GM18499 (cell line): ENCODE measurements at regions not wholly inside any gene's neighbourhood (a gene's known extent, or its start where the extent isn't known, plus 50 kb on each side); places are given as distances from the start of the nearest gene placed in this dataset.

ENCODE experiments used
- ATAC-seq: cut with Tn5 transposase; IDR thresholded peaks from one replicate; pipeline ENCODE4 v1.9.1; 2021; ENCODE audit warnings: moderate number of reproducible peaks; ENCODE audit not compliant: insufficient read depth, unreplicated experiment

DNA sequence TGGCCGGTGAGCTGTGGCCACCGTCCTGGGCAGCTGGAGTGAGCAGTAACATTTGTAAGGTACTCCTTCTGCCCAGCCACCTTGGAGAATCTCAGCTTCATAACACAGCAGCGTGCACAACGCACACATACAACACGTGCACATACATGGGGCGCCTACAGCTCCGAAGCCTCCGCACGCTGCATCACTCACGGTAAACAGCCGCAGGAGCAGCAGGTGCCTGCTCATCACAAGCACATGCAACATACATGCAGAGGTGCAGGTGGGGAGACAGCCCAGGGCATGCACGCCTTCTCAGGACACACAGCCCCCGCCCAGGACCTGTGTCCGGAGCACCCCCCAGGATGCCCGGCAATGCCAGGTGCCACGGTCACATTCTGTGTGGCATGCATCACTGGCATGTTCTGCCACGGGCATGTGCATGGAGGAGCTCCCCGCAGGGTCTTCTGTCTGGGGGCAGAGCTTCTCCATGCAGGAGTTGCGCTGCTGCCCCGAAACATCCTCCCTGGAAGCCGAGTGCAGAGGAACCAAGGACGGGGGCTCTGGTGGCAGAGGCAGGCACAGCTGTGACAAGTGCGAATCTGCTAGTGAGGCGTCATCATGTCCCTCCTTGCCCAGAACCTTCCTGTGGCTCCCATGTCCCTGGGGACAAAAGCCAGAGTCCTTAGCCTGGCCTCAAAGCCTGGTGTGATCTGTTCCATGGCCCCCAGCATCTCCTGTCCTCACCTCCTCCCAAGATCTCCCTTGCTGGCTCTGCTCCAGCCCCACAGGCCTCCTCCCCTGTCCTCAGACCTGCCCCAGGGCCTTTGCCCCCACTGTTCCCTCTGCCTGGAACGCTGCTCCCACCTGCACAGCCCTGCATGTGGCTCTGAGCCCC lies 184.0 kb upstream of the GSE1 start:
- ATAC-seq: no peak

DNA sequence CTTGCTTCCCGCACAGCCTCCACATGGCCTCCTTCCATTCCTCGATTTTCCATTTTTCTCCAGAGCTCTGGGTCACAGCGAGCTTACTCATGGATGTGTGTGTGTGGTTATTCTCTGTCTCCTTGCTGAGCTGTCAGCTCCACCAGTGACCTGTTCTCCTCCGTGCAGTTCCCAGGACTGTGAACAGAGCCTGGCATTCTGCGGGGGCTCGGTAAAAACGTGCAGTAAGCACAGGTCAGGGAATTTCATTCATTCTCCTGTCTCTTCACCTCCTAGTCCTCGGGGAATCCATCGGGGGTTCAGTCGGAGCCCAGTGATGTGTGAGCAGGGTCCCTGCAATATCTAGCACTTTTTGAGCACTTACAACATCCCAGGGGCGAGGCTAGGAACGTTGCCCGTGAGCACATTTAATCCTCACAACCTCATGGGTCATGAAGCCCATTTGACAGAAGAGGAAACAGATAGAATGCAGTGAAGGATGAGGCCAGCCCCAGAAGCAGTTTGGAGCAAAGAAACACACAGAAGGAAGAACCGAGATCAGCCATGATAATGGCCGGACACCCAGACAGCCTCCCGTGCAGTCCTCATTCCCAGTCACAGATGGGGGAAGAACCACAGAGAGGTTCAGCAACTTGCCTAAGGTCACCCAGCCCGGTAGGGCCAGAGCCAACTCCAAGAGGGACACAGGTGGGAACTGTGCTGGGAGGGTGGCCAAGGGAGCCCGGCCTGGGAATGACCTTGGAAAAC lies 183.2 kb upstream of the GSE1 start:
- ATAC-seq: no peak

DNA sequence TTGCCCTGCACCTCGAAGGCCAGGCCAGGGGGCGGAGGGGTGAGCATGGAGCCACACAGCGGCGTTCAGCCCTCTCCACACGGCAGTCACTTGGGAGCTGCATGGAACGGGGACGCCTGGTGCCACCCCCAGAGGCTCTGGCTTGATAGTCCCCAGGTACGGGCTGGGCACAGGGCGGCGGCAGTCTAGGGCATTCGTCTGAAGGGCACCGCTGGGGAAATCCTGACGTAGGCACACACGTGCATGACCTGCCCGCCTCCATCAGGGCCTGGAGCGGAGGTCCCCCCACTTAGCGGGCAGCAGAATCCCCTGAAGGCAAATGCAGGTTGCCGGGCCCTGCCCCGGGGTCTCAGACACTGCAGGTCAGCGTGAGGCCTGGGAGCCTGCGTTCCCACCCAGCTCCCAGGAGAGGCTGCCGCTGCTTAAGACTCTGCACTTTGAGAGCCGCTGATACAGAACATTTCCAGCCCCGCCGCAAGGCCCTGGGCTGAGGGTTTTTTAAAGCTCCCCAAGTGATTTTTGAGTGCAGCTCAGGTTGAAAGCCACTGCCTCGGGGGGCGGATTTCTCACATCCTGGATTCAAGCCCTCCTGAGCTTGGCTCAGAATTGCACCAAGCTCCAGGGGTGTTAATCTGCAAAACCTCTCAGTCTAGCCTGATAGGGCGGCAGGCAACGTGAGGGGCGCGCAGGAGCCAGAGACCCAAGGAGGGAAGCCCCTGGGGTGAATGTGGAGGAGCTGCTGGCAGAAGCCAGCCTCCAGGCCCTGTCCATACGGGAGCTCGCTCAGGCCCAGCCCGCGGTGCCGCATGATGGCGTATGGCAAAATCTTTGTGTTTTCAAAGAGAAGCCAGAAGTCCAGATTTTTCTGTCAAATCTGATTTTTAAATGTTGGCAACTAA lies 182.3 kb upstream of the GSE1 start:
- no peak for ATAC-seq

DNA sequence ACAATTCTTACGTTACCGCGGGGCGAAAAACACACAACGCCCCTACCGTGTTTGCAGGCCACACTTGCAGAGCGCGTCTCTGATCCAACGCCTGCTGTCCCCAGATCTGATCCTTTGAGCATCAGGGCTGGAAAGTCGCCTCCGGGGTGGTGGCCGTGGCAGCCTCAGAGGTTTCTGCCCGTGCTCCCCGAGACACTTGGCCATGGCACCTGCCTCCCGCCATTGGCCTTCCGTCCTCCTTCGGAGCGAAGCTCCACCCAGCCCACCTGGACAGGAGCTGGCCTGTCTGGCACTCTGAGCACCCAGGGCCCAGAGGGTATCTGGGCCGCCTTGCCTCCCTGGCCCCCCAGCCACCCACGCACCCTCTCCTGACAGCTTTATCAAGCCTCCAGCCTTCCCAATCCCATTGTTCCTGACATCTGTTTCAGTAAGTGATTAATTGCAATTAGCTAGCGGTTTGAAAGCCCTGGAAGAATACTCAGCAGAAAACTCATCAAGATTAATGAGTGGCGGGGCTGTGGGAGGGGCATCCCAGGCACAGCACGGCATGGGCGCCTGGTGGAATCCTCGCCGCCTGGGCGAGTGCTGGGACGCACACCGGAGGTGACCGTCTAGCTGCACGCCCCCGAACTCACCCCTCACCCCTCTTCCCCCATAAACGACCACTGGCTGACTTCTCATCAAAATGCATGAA lies 181.5 kb upstream of the GSE1 start:
- no peak for ATAC-seq

DNA sequence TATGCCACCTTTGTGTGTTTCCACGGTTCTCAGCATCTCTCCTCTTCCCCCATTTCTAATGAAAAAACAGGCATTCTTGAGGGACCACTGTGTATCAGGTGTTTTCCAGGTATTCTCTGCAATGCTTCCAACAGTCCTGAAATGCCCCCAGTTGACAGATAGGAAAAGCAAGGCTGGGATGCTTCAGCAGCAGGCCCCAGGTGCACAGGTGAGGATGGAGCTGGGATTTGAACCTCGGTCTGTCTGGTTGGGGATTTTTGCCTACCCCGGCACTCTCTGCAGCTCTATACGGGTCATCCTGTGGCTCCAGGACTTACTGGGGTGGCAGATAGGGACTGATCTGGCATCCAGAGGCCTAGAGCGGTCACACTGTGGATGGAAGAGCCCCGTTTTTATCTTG lies 180.5 kb upstream of the GSE1 start:
- ATAC-seq: no peak

DNA sequence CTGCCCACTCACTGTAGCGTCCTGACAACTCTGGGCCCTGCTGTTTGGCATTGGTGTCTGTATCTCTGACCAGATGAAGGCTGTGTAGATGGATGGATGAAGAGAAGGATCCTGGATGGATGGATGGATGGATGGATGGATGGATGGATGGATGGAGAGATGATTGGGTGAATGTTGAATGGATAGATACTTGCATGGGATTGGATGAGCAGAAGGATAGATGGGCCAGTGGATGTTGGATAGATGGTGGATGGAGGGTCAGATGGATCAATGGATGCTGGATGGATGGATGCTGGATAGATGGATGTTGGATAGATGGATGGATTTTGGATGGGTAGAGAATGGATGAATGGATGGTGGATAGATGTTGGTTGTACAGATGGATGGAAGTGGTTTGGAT lies 179.6 kb upstream of the GSE1 start:
- ATAC-seq: no peak

DNA sequence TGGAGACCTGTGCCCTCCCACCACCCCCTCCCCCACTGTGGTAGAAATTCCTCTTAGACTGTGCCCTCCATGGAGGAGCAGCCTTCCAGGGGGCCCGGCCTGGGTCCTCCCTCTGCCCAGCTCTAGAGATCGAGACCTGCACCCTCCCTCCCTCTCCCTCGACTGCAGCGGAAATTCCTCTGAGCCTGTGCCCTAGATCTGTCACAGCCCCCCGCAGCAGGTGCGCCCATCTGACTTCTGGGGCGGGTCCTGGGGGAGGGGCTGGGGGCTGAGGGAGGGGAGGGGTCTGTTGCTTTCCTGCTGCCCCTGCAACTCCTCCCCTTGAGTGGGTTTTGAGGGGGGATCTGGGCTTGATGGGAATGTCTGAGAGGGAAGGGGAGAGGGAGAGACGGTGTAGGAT lies 177.8 kb upstream of the GSE1 start:
- no peak for ATAC-seq

- ATAC-seq: no peak
Measured at GRCh38 chr16:85435700-85436099, 177.4 kb upstream of the GSE1 start.

DNA sequence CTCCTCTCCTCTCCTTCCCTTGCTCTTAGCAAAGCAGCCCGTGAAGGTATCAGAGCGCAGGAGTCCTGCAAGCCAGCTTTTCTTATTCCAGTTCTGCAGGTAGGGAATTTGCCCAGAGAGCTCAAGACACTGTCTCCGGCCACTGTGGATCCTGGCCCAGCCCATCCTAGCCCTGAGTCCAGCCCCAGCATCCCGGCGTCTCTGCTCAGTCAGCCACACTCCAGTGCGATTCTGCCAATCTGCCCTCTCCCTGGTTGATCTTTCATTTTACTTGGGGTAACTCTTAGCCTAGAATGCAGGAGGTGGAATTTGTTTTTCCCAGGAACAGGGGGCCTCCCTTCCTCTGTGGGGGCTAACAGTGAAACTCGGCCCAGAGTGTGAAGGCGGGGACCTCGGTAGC lies 176.9 kb upstream of the GSE1 start:
- no peak for ATAC-seq

DNA sequence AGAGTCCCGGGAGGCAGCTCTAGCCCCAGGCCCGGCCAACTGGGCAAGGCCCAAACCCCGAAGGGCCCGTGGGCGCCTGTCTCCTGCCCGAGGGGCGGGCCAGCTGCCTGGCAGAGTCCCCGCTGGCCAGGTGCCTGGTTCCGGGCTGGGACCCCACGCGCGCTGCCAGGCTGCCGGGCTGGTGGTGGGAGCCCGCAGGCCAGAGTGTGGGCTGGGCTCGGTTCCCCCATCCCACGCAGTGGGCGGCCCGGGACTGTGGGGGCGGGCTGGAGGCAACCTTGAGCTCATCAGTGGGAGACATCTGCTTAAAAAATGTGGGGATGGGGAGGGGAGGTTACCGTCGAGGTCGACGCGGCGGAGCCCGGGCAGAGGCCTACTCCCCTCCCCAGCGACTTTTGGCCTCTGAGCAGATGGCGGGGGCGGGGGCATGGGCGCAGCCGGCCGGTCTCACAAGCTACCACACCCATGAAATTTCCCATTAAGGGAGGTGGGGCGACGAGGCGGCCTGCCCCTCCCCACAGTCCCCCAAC lies 176.4 kb upstream of the GSE1 start:
- no peak for ATAC-seq

- ATAC-seq: no peak
Measured at GRCh38 chr16:85437166-85438052, 175.7 kb upstream of the GSE1 start.

DNA sequence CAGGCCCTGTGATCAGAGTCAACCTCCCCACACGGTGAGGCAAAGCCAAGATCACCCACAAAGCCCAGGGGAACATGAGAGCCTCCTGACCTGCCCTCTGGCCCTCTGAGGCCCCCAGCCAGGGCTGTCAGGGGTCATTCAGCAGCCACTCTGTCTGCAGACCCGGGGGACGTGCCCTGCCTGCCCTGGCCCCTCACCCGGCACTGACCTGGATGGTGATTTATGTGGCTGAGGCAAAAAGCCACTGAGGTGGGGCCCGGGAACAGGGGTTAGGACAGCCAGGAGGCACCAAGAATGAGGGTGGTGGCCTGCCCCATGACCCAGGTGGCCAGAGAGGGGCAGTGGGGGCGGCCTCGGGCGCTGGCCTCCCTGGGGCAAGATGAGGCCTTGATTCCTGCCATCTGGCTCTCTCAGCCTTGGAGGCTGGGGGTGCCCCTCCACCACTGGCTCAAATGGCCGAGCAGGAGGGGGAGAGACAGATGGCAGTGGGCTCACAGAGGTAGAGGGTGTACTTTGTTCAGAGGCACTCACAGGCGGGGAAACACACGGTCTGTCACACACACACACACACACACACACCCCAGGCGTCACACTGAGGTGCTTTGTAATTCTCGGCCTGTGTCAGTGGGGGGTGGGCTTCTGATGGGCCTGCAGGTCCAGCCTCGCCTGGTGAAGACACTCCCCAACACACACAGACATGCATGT lies 174.0 kb upstream of the GSE1 start:
- ATAC-seq: no peak

GRCh38 chr16:85440744-85441143 lies 172.4 kb upstream of the GSE1 start:
- no peak for ATAC-seq

GRCh38 chr16:85441189-85441889 lies 171.8 kb upstream of the GSE1 start:
- no peak for ATAC-seq

DNA sequence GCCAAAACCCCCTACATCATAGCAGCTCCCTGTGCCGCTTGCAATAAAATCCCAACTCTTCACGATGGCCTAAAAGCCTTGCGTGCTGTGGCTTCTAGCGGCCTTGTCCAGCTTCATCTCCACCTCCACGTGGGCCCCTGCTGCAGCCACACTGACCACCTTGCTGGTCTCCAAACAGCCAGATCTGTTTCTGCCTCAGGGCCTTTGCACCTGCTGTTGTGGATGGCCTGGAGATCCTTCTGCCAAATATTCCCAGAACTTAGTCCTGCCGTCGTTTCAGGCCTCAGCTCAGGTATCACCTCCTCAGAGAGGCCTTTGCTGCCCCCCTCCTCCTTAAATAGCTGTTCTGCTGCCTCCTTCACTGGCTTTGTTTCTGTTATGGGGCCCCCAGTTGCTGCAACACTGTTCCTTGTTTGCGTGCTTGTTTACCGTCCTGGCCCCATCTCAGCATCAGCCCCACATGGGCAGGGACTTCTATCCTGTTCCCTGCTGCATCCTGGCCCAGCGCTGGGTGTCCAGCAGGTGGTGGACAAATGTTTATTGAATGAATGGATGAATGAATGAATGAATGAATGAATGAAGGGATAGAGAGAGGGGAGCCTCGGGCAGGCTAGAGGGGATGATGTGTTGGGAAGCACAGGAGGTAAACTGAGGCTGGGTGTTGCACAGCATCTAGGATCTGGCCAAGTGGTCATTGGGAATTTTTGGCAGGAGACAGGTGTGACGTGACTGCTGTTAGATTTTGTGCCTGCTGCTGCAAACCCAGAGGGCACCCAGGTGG lies 171.0 kb upstream of the GSE1 start:
- no peak for ATAC-seq

GRCh38 chr16:85443116-85443515 lies 170.0 kb upstream of the GSE1 start:
- no peak for ATAC-seq

- ATAC-seq: no peak
Measured at GRCh38 chr16:85443531-85443930, 169.6 kb upstream of the GSE1 start.
